ENCODE measurements at regions not wholly inside any gene's neighbourhood (a gene's known extent, or its start where the extent isn't known, plus 50 kb on each side); places are given as distances from the start of the nearest gene placed in this dataset.

DNA sequence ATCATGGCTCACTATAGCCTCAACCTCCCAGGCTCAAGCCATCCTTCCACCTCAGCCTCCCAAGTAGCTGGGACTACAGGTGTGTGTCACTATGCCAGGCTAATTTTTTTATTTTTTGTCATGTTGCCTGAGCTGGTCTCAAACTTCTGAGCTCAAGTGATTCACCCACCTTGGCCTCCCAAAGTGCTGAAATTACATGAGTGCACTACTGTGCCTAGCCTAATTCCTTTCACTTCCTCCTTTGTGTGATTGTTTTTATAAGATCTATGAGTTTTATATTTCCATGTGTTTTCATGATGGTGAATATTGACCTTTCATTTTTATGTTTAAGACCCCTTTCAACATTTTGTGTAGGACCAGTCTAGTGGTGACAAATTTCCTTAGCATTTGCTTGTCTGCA is 55.2 kb upstream of the IL12B start:
- Histone ChIP-seq H3K36me3 (no peaks in the 10 kb centered on the region), H3K4me3 (no peak overlapping the region), H3K4me1 (no peaks in the 10 kb centered on the region), H3K27me3 (no peaks in the 10 kb centered on the region), H3K27ac (no peak overlapping the region), H3K9me3 (peaks cover 0 to 7% of the 10 kb centered on the region in 2 donors)
- DNase-seq = no peak
- intact Hi-C loops (cut with DNase I; ENCODE audit: low total_unique reads) = no loop called here
- no peak for TF ChIP-seq POLR2A (IDR thresholded peaks at IDR 0.05)
- TF ChIP-seq, protein P1, sequence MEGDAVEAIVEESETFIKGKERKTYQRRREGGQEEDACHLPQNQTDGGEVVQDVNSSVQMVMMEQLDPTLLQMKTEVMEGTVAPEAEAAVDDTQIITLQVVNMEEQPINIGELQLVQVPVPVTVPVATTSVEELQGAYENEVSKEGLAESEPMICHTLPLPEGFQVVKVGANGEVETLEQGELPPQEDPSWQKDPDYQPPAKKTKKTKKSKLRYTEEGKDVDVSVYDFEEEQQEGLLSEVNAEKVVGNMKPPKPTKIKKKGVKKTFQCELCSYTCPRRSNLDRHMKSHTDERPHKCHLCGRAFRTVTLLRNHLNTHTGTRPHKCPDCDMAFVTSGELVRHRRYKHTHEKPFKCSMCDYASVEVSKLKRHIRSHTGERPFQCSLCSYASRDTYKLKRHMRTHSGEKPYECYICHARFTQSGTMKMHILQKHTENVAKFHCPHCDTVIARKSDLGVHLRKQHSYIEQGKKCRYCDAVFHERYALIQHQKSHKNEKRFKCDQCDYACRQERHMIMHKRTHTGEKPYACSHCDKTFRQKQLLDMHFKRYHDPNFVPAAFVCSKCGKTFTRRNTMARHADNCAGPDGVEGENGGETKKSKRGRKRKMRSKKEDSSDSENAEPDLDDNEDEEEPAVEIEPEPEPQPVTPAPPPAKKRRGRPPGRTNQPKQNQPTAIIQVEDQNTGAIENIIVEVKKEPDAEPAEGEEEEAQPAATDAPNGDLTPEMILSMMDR (IDR thresholded peaks at IDR 0.05) = no peak

DNA sequence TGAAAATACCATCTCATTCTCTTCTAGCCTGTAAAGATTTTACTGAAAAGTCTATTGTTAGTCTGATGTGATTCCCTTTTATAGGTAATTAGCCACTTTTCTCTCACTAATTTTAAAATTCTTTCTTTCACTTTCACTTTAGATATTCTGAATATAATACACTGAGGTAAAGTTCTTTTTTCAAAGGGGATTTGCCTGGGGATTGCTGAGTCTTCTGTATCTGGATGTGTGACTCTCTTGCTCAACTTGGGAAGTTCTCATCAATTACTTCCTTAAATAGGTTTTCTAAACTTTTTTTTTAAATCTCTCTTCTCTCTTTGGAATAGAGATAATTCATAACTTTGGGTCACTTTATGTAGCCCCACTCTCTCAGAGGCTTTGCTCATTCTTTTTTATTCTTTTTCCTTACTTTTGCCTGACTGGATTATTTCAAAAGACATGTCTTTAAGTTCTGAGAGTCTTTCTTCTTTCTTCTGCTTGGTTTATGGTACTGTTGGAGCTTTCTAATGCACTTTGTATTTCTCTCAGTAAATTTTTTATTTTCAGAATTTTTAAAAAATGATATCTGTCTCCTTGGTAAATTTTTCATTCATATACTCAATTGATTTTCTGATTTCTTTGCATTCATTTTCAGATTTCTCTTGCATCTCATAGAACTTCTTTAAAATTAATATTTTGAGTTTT is 55.9 kb upstream of the IL12B start:
- DNase-seq = no peak
- intact Hi-C loops (cut with DNase I; ENCODE audit: low total_unique reads) = no loop called here
- H3K4me1 ChIP-seq = no peaks in the 10 kb centered on the region
- H3K36me3 ChIP-seq = no peaks in the 10 kb centered on the region
- H3K4me3 ChIP-seq = no peak overlapping the region
- no peak for TF ChIP-seq POLR2A (IDR thresholded peaks at IDR 0.05)
- TF ChIP-seq, protein P1 (IDR thresholded peaks at IDR 0.05) = no peak
- H3K9me3 ChIP-seq = peaks cover 0 to 7% of the 10 kb centered on the region in 2 donors
- no peak overlapping the region for H3K27ac ChIP-seq
- H3K27me3 ChIP-seq = no peaks in the 10 kb centered on the region

DNA sequence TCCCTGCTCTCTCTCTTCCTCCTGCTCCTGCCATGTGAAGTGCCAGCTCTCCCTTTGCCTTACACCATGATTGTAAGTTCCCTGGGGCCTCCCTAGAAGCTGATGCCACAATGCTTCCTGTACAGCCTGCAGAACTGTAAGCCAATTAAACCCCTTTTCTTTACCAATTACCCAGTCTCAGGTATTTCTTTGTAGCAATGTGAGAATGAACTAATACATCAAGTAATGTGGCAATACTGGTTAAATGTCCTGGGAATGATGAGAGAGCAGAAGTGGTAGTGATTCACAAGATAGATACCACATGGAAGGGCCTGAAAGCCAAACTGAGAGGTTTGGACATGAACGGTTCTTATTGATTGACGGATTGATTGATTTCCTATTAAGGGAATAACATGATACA is 62.6 kb upstream of the IL12B start:
- TF ChIP-seq, protein P1 (IDR thresholded peaks at IDR 0.05) = no peak
- no peak for TF ChIP-seq POLR2A (IDR thresholded peaks at IDR 0.05)
- Histone ChIP-seq H3K4me1 (no peaks in the 10 kb centered on the region), H3K36me3 (no peaks in the 10 kb centered on the region), H3K4me3 (no peak overlapping the region), H3K27me3 (no peaks in the 10 kb centered on the region), H3K27ac (no peak overlapping the region), H3K9me3 (no peaks in the 10 kb centered on the region)
- intact Hi-C loops (cut with DNase I; ENCODE audit: low total_unique reads) = no loop called here
- DNase-seq = no peak

DNA sequence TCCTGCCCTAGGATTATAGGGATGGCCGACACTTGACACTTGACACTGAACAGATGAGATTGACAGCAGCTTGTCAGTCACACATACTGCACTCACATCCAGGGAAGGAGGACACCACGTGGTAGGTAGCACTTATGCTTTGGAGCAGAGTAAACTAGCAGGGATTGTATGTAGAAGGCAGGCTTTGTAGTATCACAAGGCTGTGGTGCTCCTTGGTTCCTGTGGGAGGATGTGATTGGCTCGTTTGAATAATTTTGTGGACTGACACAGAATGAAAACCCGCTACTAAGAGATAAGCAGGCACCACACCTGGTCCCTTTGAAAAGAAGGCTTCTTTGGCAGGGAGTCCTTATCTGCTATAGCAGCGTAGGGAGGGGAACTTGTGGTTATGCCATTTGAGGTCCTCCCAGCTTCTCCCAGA is 63.6 kb upstream of the IL12B start:
- intact Hi-C loops (cut with DNase I; ENCODE audit: low total_unique reads) = no loop called here
- DNase-seq = no peak

DNA sequence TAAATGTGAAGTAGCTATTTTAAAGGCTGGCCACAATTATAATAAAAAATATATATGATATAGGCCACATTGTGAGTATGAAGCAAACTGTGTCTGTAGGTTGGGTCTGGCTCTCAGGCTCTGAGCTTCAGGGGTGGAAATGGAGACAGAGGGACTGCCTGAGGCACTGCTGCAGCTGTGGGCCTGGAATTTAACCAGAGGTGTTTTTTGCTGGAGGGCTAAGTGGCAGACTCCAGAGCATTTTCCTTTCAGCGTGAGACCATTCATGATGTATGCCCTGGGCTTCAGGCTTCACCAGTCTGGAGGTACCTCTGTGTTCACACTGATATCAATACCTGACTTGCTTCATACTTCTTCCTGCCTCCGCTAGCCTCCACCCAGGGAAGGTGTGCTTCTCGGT is 64.9 kb upstream of the IL12B start:
- no peaks in the 10 kb centered on the region for H3K27me3 ChIP-seq
- no peak for TF ChIP-seq POLR2A (IDR thresholded peaks at IDR 0.05)
- TF ChIP-seq, protein P1 (IDR thresholded peaks at IDR 0.05) = no peak
- intact Hi-C loops (cut with DNase I; ENCODE audit: low total_unique reads) = no loop called here
- H3K36me3 ChIP-seq = no peaks in the 10 kb centered on the region
- H3K27ac ChIP-seq = no peak overlapping the region
- DNase-seq = no peak
- no peak overlapping the region for H3K4me3 ChIP-seq
- no peaks in the 10 kb centered on the region for H3K4me1 ChIP-seq
- no peaks in the 10 kb centered on the region for H3K9me3 ChIP-seq

More for the DNA sequence above, 63.6 kb upstream of the IL12B start:
- Histone ChIP-seq H3K27ac (no peak overlapping the region), H3K27me3 (no peaks in the 10 kb centered on the region), H3K4me3 (no peak overlapping the region), H3K9me3 (no peaks in the 10 kb centered on the region), H3K4me1 (no peaks in the 10 kb centered on the region), H3K36me3 (no peaks in the 10 kb centered on the region)
- no peak for TF ChIP-seq POLR2A (IDR thresholded peaks at IDR 0.05)
- TF ChIP-seq, protein P1 (IDR thresholded peaks at IDR 0.05) = no peak

Data from uterus (tissue), 3 donors.